ENCODE measurements at regions not wholly inside any gene's neighbourhood (a gene's known extent, or its start where the extent isn't known, plus 50 kb on each side); places are given as distances from the start of the nearest gene placed in this dataset.

DNA sequence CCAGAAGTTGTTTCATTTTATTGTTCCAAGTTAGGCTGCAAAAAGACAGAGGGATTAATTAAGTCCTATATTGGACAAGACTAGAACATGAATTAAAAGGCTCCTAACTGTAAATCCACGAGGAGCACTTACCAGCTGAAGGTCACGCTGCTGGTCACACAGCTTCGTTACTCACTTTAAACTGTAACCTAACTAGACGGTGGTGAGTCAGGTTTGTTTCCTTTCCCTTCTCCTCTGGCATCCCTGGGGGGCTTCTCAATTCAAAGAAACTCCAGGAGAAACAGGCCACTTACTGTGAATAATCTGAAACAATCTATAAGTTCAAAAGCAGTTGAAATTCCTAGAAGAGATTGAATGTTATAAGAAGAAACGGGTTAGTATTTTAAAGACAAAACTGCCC, 331.4 kb downstream of the BCAT1 start:
- H3K27me3 ChIP-seq (ENCODE audit: control insufficient read depth, insufficient read depth, low read length), result no peaks in the 10 kb centered on the region
- no peak overlapping the region for H3K4me3 ChIP-seq (ENCODE audit: low read depth, low read length)
- peak; percentile 29 for DNase-seq (ENCODE audit: low read depth)
- no peaks in the 10 kb centered on the region for H3K36me3 ChIP-seq (ENCODE audit: control insufficient read depth, insufficient read depth, low read length)
- TF ChIP-seq, protein P1, sequence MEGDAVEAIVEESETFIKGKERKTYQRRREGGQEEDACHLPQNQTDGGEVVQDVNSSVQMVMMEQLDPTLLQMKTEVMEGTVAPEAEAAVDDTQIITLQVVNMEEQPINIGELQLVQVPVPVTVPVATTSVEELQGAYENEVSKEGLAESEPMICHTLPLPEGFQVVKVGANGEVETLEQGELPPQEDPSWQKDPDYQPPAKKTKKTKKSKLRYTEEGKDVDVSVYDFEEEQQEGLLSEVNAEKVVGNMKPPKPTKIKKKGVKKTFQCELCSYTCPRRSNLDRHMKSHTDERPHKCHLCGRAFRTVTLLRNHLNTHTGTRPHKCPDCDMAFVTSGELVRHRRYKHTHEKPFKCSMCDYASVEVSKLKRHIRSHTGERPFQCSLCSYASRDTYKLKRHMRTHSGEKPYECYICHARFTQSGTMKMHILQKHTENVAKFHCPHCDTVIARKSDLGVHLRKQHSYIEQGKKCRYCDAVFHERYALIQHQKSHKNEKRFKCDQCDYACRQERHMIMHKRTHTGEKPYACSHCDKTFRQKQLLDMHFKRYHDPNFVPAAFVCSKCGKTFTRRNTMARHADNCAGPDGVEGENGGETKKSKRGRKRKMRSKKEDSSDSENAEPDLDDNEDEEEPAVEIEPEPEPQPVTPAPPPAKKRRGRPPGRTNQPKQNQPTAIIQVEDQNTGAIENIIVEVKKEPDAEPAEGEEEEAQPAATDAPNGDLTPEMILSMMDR (IDR thresholded peaks at IDR 0.05; ENCODE audit: insufficient read depth, low read length, poor library complexity, severe bottlenecking), result no peak

DNA sequence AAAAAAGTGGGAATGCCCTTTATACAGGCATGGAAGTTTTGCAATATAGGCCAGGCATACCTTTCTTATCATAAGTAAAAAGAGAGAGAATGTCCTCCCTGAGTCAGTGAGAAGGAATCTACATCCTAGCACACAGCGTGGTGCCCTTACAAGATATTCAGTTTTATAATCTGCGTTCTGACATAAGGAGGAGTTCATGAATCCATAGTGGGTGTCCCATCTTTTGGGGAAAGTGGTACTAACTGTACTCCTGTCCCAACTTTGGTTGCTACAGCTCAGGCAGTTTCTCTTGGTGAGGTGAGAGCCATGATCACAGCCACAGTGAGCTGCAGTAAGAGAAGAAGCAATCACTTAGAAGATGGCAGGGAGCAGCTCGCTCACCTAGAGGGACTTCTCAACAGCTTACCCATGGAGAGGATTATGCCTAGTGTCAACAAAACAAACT, 332.9 kb downstream of the BCAT1 start:
- no peak overlapping the region for H3K4me3 ChIP-seq (ENCODE audit: low read depth, low read length)
- no peak for DNase-seq (ENCODE audit: low read depth)
- no peaks in the 10 kb centered on the region for H3K27me3 ChIP-seq (ENCODE audit: control insufficient read depth, insufficient read depth, low read length)
- H3K36me3 ChIP-seq (ENCODE audit: control insufficient read depth, insufficient read depth, low read length), result no peaks in the 10 kb centered on the region
- TF ChIP-seq, protein P1 (IDR thresholded peaks at IDR 0.05; ENCODE audit: insufficient read depth, low read length, poor library complexity, severe bottlenecking), result no peak

DNA sequence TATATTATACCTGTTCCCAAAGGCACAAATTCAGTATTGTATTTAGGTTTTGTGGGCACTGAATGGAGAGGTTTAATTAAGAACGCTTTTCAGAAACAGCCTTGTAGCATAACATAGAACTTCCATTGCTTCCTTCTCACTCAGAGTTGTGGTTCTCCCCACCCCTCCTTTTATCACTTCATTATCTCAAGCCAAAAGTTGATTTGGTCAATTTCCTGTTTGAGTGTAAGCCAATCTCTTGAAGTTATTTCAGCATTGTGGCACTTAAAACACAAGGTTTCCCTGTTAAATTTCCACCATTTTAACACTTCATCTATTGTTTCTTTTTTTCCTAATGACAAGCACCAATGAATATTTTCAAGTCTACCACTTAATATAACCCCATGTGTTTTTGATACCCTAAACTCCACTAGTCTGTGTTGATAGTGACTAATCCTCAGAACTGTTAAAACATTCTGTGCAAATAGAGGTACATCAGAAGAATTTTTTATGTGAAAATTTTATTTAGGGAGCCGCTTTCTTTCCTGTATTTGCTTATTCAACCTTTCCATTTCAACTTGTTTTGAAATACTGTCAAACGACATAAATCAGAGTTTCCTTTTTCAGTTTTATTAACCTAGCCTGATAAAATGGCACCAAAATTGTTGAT, 340.1 kb downstream of the BCAT1 start:
- Histone ChIP-seq H3K36me3 (ENCODE audit: control insufficient read depth, insufficient read depth, low read length) (no peaks in the 10 kb centered on the region), H3K4me3 (ENCODE audit: low read depth, low read length) (no peak overlapping the region), H3K27me3 (ENCODE audit: control insufficient read depth, insufficient read depth, low read length) (no peaks in the 10 kb centered on the region)
- TF ChIP-seq, protein P1 (IDR thresholded peaks at IDR 0.05; ENCODE audit: insufficient read depth, low read length, poor library complexity, severe bottlenecking), result no peak
- DNase-seq (ENCODE audit: low read depth), result no peak

DNA sequence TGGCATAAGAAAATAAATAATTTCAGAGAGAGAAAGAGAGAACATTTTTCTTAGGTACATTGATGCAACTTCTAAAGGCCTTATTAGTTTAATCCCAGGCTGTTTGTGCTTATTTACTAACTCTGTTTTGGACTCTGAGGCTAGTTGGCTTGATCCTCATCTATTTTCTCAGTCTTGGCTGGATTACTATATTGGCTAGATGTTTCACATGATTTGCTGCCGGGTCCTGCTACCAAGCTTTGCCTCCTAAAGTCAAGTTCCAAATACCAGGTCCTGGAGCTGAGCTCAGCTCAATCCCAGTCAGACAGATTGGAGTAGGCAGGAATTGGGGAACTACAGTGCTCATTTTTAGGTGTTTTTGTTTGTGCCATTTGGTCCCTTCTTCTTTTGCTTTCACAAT, 340.8 kb downstream of the BCAT1 start:
- TF ChIP-seq, protein P1 (IDR thresholded peaks at IDR 0.05; ENCODE audit: insufficient read depth, low read length, poor library complexity, severe bottlenecking), result no peak
- no peak for DNase-seq (ENCODE audit: low read depth)

DNA sequence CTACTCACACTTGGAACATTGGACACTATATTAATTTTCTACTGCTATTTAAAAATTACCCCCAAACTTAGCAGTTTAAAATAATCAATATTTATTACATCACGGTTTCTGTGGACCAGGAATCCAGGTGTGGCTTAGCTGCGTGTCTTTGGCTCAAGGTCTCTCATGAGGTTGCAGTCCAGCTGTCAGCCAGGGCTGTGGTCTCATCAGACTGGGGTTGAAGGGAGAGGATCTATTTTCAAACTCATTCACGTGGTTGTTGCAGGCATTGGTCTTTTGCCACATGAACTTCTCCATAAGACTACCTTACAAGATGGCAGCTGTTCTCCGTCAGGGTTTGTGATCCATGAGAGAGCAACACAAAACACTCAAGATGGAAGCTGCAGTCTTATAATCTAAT, 343.0 kb downstream of the BCAT1 start:
- no peak for DNase-seq (ENCODE audit: low read depth)
- Histone ChIP-seq H3K27me3 (ENCODE audit: control insufficient read depth, insufficient read depth, low read length) (no peaks in the 10 kb centered on the region), H3K36me3 (ENCODE audit: control insufficient read depth, insufficient read depth, low read length) (no peaks in the 10 kb centered on the region), H3K4me3 (ENCODE audit: low read depth, low read length) (no peak overlapping the region)
- TF ChIP-seq, protein P1 (IDR thresholded peaks at IDR 0.05; ENCODE audit: insufficient read depth, low read length, poor library complexity, severe bottlenecking), result no peak

More for the DNA sequence above, 340.8 kb downstream of the BCAT1 start:
- Histone ChIP-seq H3K36me3 (ENCODE audit: control insufficient read depth, insufficient read depth, low read length) (no peaks in the 10 kb centered on the region), H3K27me3 (ENCODE audit: control insufficient read depth, insufficient read depth, low read length) (no peaks in the 10 kb centered on the region), H3K4me3 (ENCODE audit: low read depth, low read length) (no peak overlapping the region)

DNA sequence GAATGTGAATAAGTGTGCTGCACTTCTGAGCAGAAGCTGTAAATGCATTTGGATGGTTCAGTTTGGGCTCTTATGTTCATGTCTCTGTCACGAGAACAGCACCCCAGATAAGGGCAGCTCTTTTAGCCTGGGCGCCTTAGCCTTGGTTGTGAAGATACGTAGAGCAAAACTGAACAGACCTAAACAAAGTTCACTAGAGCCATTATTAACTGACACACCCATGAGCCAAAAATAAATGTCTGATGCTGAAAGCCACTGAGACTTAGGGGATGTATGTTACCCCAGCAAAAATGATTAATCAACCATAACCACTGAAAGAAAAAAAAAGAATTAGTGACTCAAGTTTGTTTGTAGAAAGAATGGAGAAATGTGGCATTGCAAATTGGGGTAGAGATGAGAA, 343.4 kb downstream of the BCAT1 start:
- H3K27me3 ChIP-seq (ENCODE audit: control insufficient read depth, insufficient read depth, low read length), result no peaks in the 10 kb centered on the region
- no peak overlapping the region for H3K4me3 ChIP-seq (ENCODE audit: low read depth, low read length)
- no peaks in the 10 kb centered on the region for H3K36me3 ChIP-seq (ENCODE audit: control insufficient read depth, insufficient read depth, low read length)
- DNase-seq (ENCODE audit: low read depth), result no peak
- TF ChIP-seq, protein P1 (IDR thresholded peaks at IDR 0.05; ENCODE audit: insufficient read depth, low read length, poor library complexity, severe bottlenecking), result no peak

Measured in kidney epithelial cell (primary cell).